DMS114 treated with DMSO at 0.1 percent for 48 hours (cell line): ENCODE measurements at regions not wholly inside any gene's neighbourhood (a gene's known extent, or its start where the extent isn't known, plus 50 kb on each side); places are given as distances from the start of the nearest gene placed in this dataset.
"Not testable (repeated sequence)": the region's sequence is repeated elsewhere in the genome, so short reads cannot be mapped to it uniquely, and the experiment has no call there.

ENCODE experiments used
- DNase-seq: peaks from one replicate; lab custom pipeline; 2025; ENCODE audit not compliant: unreplicated experiment; lab: John Stamatoyannopoulos, UW

GRCh38 chr1:60950224-60951063, 131.9 kb upstream of the NFIA start:
- DNase-seq: no peak

- DNase-seq: no peak
Observed at GRCh38 chr1:60949826-60950197, 132.5 kb upstream of the NFIA start.

GRCh38 chr1:60949154-60949825, 133.1 kb upstream of the NFIA start:
- DNase-seq: no peak

- DNase-seq: no peak
Observed at GRCh38 chr1:60948486-60948885, 133.9 kb upstream of the NFIA start.

GRCh38 chr1:60947367-60947766, 135.0 kb upstream of the NFIA start:
- DNase-seq: no peak

- no peak for DNase-seq
Observed at GRCh38 chr1:60942896-60943638, 139.3 kb upstream of the NFIA start.

GRCh38 chr1:60942291-60942690, 140.1 kb upstream of the NFIA start:
- DNase-seq: no peak

- DNase-seq: not testable (repeated sequence)
Observed at GRCh38 chr1:60940685-60941084, 141.7 kb upstream of the NFIA start.

- DNase-seq: no peak
Observed at GRCh38 chr1:60937720-60938119, 144.6 kb upstream of the NFIA start.

GRCh38 chr1:60936591-60937342, 145.6 kb upstream of the NFIA start:
- DNase-seq: no peak

GRCh38 chr1:60936163-60936562, 146.2 kb upstream of the NFIA start:
- no peak for DNase-seq

GRCh38 chr1:60935599-60936110, 146.7 kb upstream of the NFIA start:
- DNase-seq: no peak

GRCh38 chr1:60930130-60930529, 152.2 kb upstream of the NFIA start:
- DNase-seq: no peak

GRCh38 chr1:60924964-60925798, 157.2 kb upstream of the NFIA start:
- DNase-seq: no peak

- DNase-seq: no peak
Observed at GRCh38 chr1:60924165-60924564, 158.2 kb upstream of the NFIA start.

GRCh38 chr1:60923389-60924087, 158.8 kb upstream of the NFIA start:
- DNase-seq: no peak

- no peak for DNase-seq
Observed at GRCh38 chr1:60922304-60922703, 160.1 kb upstream of the NFIA start.

- no peak for DNase-seq
Observed at GRCh38 chr1:60921175-60921574, 161.2 kb upstream of the NFIA start.

GRCh38 chr1:60920561-60920960, 161.8 kb upstream of the NFIA start:
- DNase-seq: no peak
